VCaP (cell line): ENCODE measurements at regions not wholly inside any gene's neighbourhood (a gene's known extent, or its start where the extent isn't known, plus 50 kb on each side); places are given as distances from the start of the nearest gene placed in this dataset.

Source experiments
- H3K27ac ChIP-seq: fragments of 450-650 bp; 2 replicates; pipeline ENCODE4 v1.5.1; 2017
- CTCF ChIP-seq: fragments of 450-650 bp; conservative IDR thresholded peaks from 2 replicates; pipeline ENCODE4 v1.5.1; 2017; ENCODE audit warnings: mild to moderate bottlenecking, moderate library complexity

- no peak for TF ChIP-seq CTCF
- H3K27ac ChIP-seq: no peak overlapping the region
These were observed 79.2 kb upstream of the TPRG1 start for GRCh38 chr3:189092547-189092946.

- H3K27ac ChIP-seq: no peak overlapping the region
- no peak for TF ChIP-seq CTCF
These were observed 77.2 kb upstream of the TPRG1 start for GRCh38 chr3:189094539-189094938.

- TF ChIP-seq CTCF: no peak
- no peak overlapping the region for H3K27ac ChIP-seq
These were observed 75.7 kb upstream of the TPRG1 start for GRCh38 chr3:189096092-189096491.

- no peak for TF ChIP-seq CTCF
- no peak overlapping the region for H3K27ac ChIP-seq
These were observed 72.7 kb upstream of the TPRG1 start for GRCh38 chr3:189099031-189099471.

- TF ChIP-seq CTCF: no peak
- H3K27ac ChIP-seq: no peak overlapping the region
These were observed 72.1 kb upstream of the TPRG1 start for GRCh38 chr3:189099505-189100290.

- TF ChIP-seq CTCF: no peak
- H3K27ac ChIP-seq: no peak overlapping the region
These were observed 70.9 kb upstream of the TPRG1 start for GRCh38 chr3:189100866-189101265.

GRCh38 chr3:189101594-189101993 is 70.2 kb upstream of the TPRG1 start:
- no peak for TF ChIP-seq CTCF
- no peak overlapping the region for H3K27ac ChIP-seq
